Neuronal stem cell (in vitro differentiated cells): ENCODE measurements at regions not wholly inside any gene's neighbourhood (a gene's known extent, or its start where the extent isn't known, plus 50 kb on each side); places are given as distances from the start of the nearest gene placed in this dataset.

ENCODE experiments used
- DNase-seq: peaks from one replicate; pipeline ENCODE4 v3.0.0-alpha.2; 2013; ENCODE audit warnings: low spot score
- H2AFZ ChIP-seq: one replicate; pipeline ENCODE4 v1.6.1; 2013; ENCODE audit warnings: mild to moderate bottlenecking, low read length, inconsistent platforms
- H2AK5ac ChIP-seq: 2 replicates; pipeline ENCODE4 v1.6.1; 2013; ENCODE audit warnings: low read depth, mild to moderate bottlenecking, inconsistent platforms, low read length, moderate library complexity, mixed read lengths
- H2BK120ac ChIP-seq: 2 replicates; pipeline ENCODE4 v1.6.1; 2013; ENCODE audit warnings: low read depth, mild to moderate bottlenecking, inconsistent platforms, low read length, moderate library complexity, mixed read lengths
- H2BK12ac ChIP-seq: one replicate; pipeline ENCODE4 v1.6.1; 2013; ENCODE audit warnings: low read length, inconsistent platforms
- H2BK15ac ChIP-seq: 2 replicates; pipeline ENCODE4 v1.6.1; 2013; ENCODE audit warnings: mild to moderate bottlenecking, low read length, inconsistent platforms, mixed read lengths
- H2BK5ac ChIP-seq: one replicate; pipeline ENCODE4 v1.6.1; 2013; ENCODE audit warnings: inconsistent platforms, mild to moderate bottlenecking, low read length, moderate library complexity
- H3K14ac ChIP-seq: one replicate; pipeline ENCODE4 v1.6.1; 2013; ENCODE audit warnings: low read length, inconsistent platforms
- H3K18ac ChIP-seq: 2 replicates; pipeline ENCODE4 v1.6.1; 2013; ENCODE audit warnings: low read length, inconsistent platforms
- H3K23ac ChIP-seq: 2 replicates; pipeline ENCODE4 v1.6.1; 2013; ENCODE audit warnings: low read depth, mild to moderate bottlenecking, mixed read lengths, low read length, inconsistent platforms; ENCODE audit not compliant: poor library complexity
- H3K27ac ChIP-seq: replicated peaks from 3 replicates; pipeline ENCODE4 v1.5.1; 2013; ENCODE audit warnings: low read length, inconsistent platforms
- H3K27me3 ChIP-seq, 3 experiments: 2 replicates each; pipeline ENCODE4 v1.6.1; 2013; ENCODE audit warnings: low read length in 3 of 3, mild to moderate bottlenecking in 2 of 3, inconsistent platforms in 1 of 3, low read depth in 1 of 3, mixed read lengths in 1 of 3, moderate library complexity in 1 of 3; ENCODE audit not compliant: control insufficient read depth in 3 of 3, insufficient read depth in 3 of 3
- H3K36me3 ChIP-seq, 2 donors: replicated peaks in 1 of 2; 2 replicates each; pipeline ENCODE4 v1.6.1; 2013; ENCODE audit warnings: low read length in 2 of 2; ENCODE audit not compliant: control insufficient read depth in 2 of 2, insufficient read depth in 2 of 2
- H3K4ac ChIP-seq: 2 replicates; pipeline ENCODE4 v1.6.1; 2013; ENCODE audit warnings: inconsistent platforms, mild to moderate bottlenecking, low read length, moderate library complexity
- H3K4me1 ChIP-seq, 2 donors: 1 replicate in 1 of 2; 2 replicates in 1 of 2; pipeline ENCODE4 v1.6.1; 2013; ENCODE audit warnings: low read length in 2 of 2, low read depth in 1 of 2; ENCODE audit not compliant: control insufficient read depth in 2 of 2, insufficient read depth in 1 of 2
- H3K4me2 ChIP-seq: one replicate; pipeline ENCODE4 v1.6.1; 2013; ENCODE audit warnings: mild to moderate bottlenecking, low read length, inconsistent platforms; ENCODE audit not compliant: insufficient read depth, poor library complexity, severe bottlenecking
- H3K4me3 ChIP-seq, 2 donors: 2 replicates each; pipeline ENCODE4 v1.5.1; 2013; ENCODE audit warnings: low read length in 2 of 2, mild to moderate bottlenecking in 2 of 2, inconsistent platforms in 1 of 2, moderate library complexity in 1 of 2
- H3K79me1 ChIP-seq: one replicate; pipeline ENCODE4 v1.6.1; 2013; ENCODE audit warnings: low read depth, mild to moderate bottlenecking, inconsistent platforms, low read length, moderate library complexity
- H3K9ac ChIP-seq: one replicate; pipeline ENCODE4 v1.6.1; 2013; ENCODE audit warnings: mild to moderate bottlenecking, low read depth, low read length, inconsistent platforms; ENCODE audit not compliant: poor library complexity
- H3K9me3 ChIP-seq, 2 donors: replicated peaks in 1 of 2; 2 replicates each; pipeline versions ENCODE3 to v1.6.1; 2013; ENCODE audit warnings: low read length in 2 of 2, mild to moderate bottlenecking in 2 of 2, inconsistent platforms in 1 of 2, low read depth in 1 of 2, mixed read lengths in 1 of 2, moderate library complexity in 1 of 2; ENCODE audit not compliant: control insufficient read depth in 2 of 2, insufficient read depth in 1 of 2
- H4K8ac ChIP-seq: one replicate; pipeline ENCODE4 v1.6.1; 2013; ENCODE audit warnings: low read depth, mild to moderate bottlenecking, inconsistent platforms, low read length, moderate library complexity
- H4K91ac ChIP-seq: one replicate; pipeline ENCODE4 v1.6.1; 2013; ENCODE audit warnings: low read length, low read depth, mild to moderate bottlenecking, inconsistent platforms; ENCODE audit not compliant: poor library complexity
- WGBS, 2 donors: extraction: QIAGEN DNeasy Blood & Tissue Kit; methylation state at CpG; one replicate each; pipeline ENCODE4 v1.1.7; 2013; ENCODE audit warnings: missing lambda C conversion rate in 2 of 2, mixed read lengths in 1 of 2; ENCODE audit not compliant: insufficient read length in 2 of 2, insufficient replicate concordance in 1 of 2; ENCODE audit errors: extremely low coverage in 2 of 2; 5-methylcytosine and 5-hydroxymethylcytosine counted together

DNA sequence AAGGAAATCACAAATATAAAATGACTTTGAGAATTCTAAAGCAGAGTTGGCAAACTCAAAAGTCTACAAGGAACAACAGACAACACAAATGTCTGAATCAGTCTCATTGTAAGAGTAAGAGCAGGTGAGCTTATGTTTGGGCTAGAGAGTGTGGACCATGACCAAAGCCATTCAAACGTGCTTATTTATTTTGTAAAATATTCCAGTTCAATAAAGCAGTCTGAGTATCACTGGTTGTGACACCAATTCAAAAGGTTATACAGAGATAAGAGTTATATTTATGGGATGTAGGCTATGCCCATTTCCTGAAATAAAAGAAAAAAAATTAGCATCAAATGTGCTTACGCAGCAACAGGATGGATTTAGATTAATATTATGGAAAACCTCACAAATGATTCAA, 251.6 kb downstream of the KLF5 start:
- no peak overlapping the region for H3K14ac ChIP-seq
- no peak overlapping the region for H2BK12ac ChIP-seq
- H3K9ac ChIP-seq: no peak overlapping the region
- H4K91ac ChIP-seq: no peak overlapping the region
- H3K4me1 ChIP-seq: no peaks in the 10 kb centered on the region
- H2BK15ac ChIP-seq: no peak overlapping the region
- no peak overlapping the region for H3K27ac ChIP-seq
- no peak overlapping the region for H2AK5ac ChIP-seq
- no peak for DNase-seq
- no peak overlapping the region for H2BK5ac ChIP-seq
- H4K8ac ChIP-seq: no peak overlapping the region
- H3K79me1 ChIP-seq: no peaks in the 10 kb centered on the region
- H3K9me3 ChIP-seq: no peaks in the 10 kb centered on the region
- H3K36me3 ChIP-seq: no peaks in the 10 kb centered on the region
- no peaks in the 10 kb centered on the region for H3K27me3 ChIP-seq
- H2AFZ ChIP-seq: no peak overlapping the region
- no peak overlapping the region for H3K23ac ChIP-seq
- H3K4me3 ChIP-seq: no peak overlapping the region
- H3K4me2 ChIP-seq: no peak overlapping the region
- WGBS, 2 donors: no CpG with 5 or more reads among the region's 2 CpGs
- no peak overlapping the region for H3K18ac ChIP-seq
- H3K4ac ChIP-seq: no peak overlapping the region
- H2BK120ac ChIP-seq: no peak overlapping the region

DNA sequence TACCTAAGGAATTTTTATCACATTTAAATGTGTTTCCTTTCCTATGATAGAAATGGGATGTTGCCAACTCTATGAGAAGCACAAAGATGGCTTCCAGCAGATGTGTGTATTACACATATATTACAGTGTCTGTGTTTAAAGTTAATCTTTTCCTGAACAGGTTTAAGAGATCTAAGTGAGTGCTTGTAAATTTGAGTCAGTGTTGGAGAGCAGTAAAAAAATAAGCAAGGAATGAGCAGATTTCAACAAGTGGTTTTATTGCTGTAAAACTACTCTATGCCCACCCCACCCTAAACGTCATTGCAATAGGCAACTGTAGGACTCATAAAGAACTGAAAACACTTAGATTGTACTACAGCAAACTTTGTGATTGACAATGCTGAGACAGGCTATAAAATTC, 248.7 kb downstream of the KLF5 start:
- no peaks in the 10 kb centered on the region for H3K79me1 ChIP-seq
- no peaks in the 10 kb centered on the region for H3K9me3 ChIP-seq
- H3K18ac ChIP-seq: no peak overlapping the region
- no peak overlapping the region for H3K4me3 ChIP-seq
- no peak overlapping the region for H3K27ac ChIP-seq
- no peak overlapping the region for H2AK5ac ChIP-seq
- no peaks in the 10 kb centered on the region for H3K36me3 ChIP-seq
- H2BK12ac ChIP-seq: no peak overlapping the region
- no peak overlapping the region for H2BK120ac ChIP-seq
- H2AFZ ChIP-seq: no peak overlapping the region
- H2BK15ac ChIP-seq: no peak overlapping the region
- DNase-seq: no peak
- H2BK5ac ChIP-seq: no peak overlapping the region
- H3K23ac ChIP-seq: no peak overlapping the region
- H3K4me1 ChIP-seq: no peaks in the 10 kb centered on the region
- H4K8ac ChIP-seq: no peak overlapping the region
- no peak overlapping the region for H3K4me2 ChIP-seq
- WGBS, 2 donors: no CpG with 5 or more reads among the region's 1 CpG
- H3K14ac ChIP-seq: no peak overlapping the region
- H3K4ac ChIP-seq: no peak overlapping the region
- H3K9ac ChIP-seq: no peak overlapping the region
- H3K27me3 ChIP-seq: no peaks in the 10 kb centered on the region
- no peak overlapping the region for H4K91ac ChIP-seq

DNA sequence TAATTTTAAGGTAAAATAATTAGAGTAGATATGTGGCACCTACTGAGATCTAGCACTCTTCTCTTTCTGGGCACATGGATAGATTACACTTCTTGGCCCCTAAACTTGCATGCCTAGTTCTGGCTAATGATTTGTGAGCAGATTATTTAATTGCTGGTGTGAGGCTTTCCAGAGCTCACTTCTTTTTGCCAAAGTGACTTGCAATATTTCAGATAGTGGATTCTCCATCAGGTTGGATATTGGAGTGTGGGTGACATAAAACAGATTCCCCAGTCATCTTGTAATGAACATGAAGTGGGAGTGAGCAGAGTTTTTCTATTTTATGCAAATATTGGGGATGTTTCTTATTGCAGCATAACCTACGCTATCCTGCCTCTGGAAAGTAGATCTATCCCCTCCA, 247.9 kb downstream of the KLF5 start:
- Histone ChIP-seq H3K23ac (no peak overlapping the region), H3K27ac (no peak overlapping the region)

DNA sequence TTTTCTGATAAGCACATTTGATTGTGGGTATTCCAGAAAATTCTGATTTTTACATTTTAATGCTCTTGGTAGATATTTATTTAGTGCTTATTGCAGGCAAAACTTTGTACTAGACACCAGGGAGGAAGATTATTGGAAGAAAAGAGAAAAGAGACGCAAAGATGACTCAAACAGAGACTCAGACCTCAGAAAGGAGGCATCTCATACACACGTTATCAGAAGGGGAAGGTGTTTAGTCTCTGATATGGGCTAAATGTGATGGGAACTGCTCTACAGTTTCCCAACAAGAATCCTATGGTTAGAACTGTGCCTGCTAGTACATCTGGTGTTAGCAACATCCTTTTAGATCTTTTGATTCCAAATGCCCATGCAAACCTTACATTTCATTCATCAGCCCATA, 245.6 kb downstream of the KLF5 start:
- no peak overlapping the region for H3K23ac ChIP-seq

More for the DNA sequence above, 247.9 kb downstream of the KLF5 start:
- H3K36me3 ChIP-seq: no peaks in the 10 kb centered on the region
- no peak overlapping the region for H3K4me3 ChIP-seq
- H3K79me1 ChIP-seq: no peaks in the 10 kb centered on the region
- H2BK15ac ChIP-seq: no peak overlapping the region
- H4K8ac ChIP-seq: no peak overlapping the region
- WGBS, 2 donors: no CpG with 5 or more reads among the region's 1 CpG
- no peak overlapping the region for H2BK12ac ChIP-seq
- H2AK5ac ChIP-seq: no peak overlapping the region
- DNase-seq: no peak
- H3K4me1 ChIP-seq: no peaks in the 10 kb centered on the region
- no peak overlapping the region for H2BK120ac ChIP-seq
- no peaks in the 10 kb centered on the region for H3K9me3 ChIP-seq
- H2BK5ac ChIP-seq: no peak overlapping the region
- no peak overlapping the region for H3K4ac ChIP-seq
- H3K18ac ChIP-seq: no peak overlapping the region
- no peak overlapping the region for H3K14ac ChIP-seq
- no peak overlapping the region for H3K4me2 ChIP-seq
- H4K91ac ChIP-seq: no peak overlapping the region
- H2AFZ ChIP-seq: no peak overlapping the region
- no peak overlapping the region for H3K9ac ChIP-seq
- H3K27me3 ChIP-seq: no peaks in the 10 kb centered on the region

More for the DNA sequence above, 245.6 kb downstream of the KLF5 start:
- no peak overlapping the region for H2BK5ac ChIP-seq
- no peak overlapping the region for H3K4me3 ChIP-seq
- H3K9me3 ChIP-seq: no peaks in the 10 kb centered on the region
- no peak overlapping the region for H4K8ac ChIP-seq
- no CpG with 5 or more reads among the region's 2 CpGs for WGBS, 2 donors
- no peak overlapping the region for H4K91ac ChIP-seq
- no peaks in the 10 kb centered on the region for H3K27me3 ChIP-seq
- H3K79me1 ChIP-seq: no peaks in the 10 kb centered on the region
- no peak overlapping the region for H3K14ac ChIP-seq
- DNase-seq: no peak
- H2AFZ ChIP-seq: no peak overlapping the region
- no peak overlapping the region for H2BK12ac ChIP-seq
- no peak overlapping the region for H2AK5ac ChIP-seq
- H3K18ac ChIP-seq: no peak overlapping the region
- H3K4me2 ChIP-seq: no peak overlapping the region
- no peak overlapping the region for H2BK120ac ChIP-seq
- H3K4me1 ChIP-seq: no peaks in the 10 kb centered on the region
- H3K4ac ChIP-seq: no peak overlapping the region
- H2BK15ac ChIP-seq: no peak overlapping the region
- no peaks in the 10 kb centered on the region for H3K36me3 ChIP-seq
- H3K9ac ChIP-seq: no peak overlapping the region
- no peak overlapping the region for H3K27ac ChIP-seq
